Astrocyte of the hippocampus (primary cell): ENCODE measurements at regions not wholly inside any gene's neighbourhood (a gene's known extent, or its start where the extent isn't known, plus 50 kb on each side); places are given as distances from the start of the nearest gene placed in this dataset.
"Not testable (repeated sequence)": the region's sequence is repeated elsewhere in the genome, so short reads cannot be mapped to it uniquely, and the experiment has no call there.

Source experiments
- DNase-seq: peaks from one replicate; pipeline ENCODE4 v3.0.0; 2011; ENCODE audit warnings: low read depth, low spot score

GRCh38 chr6:115067690-115068447 is 725.0 kb upstream of the HS3ST5 start:
- DNase-seq, result no peak

GRCh38 chr6:115064680-115065079 is 721.9 kb upstream of the HS3ST5 start:
- no peak for DNase-seq

GRCh38 chr6:115060581-115060980 is 717.8 kb upstream of the HS3ST5 start:
- no peak for DNase-seq

GRCh38 chr6:115058414-115059211 is 715.8 kb upstream of the HS3ST5 start:
- no peak for DNase-seq

- DNase-seq, result no peak
These were observed 712.8 kb upstream of the HS3ST5 start for GRCh38 chr6:115055579-115055978.

- DNase-seq, result not testable (repeated sequence)
These were observed 711.4 kb upstream of the HS3ST5 start for GRCh38 chr6:115054242-115054641.

- no peak for DNase-seq
These were observed 710.5 kb upstream of the HS3ST5 start for GRCh38 chr6:115053169-115053860.

GRCh38 chr6:115016593-115016992 is 673.8 kb upstream of the HS3ST5 start:
- no peak for DNase-seq

GRCh38 chr6:115004982-115005381 is 662.2 kb upstream of the HS3ST5 start:
- no peak for DNase-seq

- no peak for DNase-seq
These were observed 661.4 kb upstream of the HS3ST5 start for GRCh38 chr6:115004204-115004603.

GRCh38 chr6:115001731-115002350 is 659.0 kb upstream of the HS3ST5 start:
- DNase-seq, result no peak

GRCh38 chr6:115000736-115001135 is 657.9 kb upstream of the HS3ST5 start:
- DNase-seq, result no peak

GRCh38 chr6:114998492-114998891 is 655.7 kb upstream of the HS3ST5 start:
- DNase-seq, result no peak

- no peak for DNase-seq
These were observed 655.0 kb upstream of the HS3ST5 start for GRCh38 chr6:114997813-114998292.

GRCh38 chr6:114995526-114995925 is 652.7 kb upstream of the HS3ST5 start:
- DNase-seq, result no peak

- DNase-seq, result no peak
These were observed 646.6 kb upstream of the HS3ST5 start for GRCh38 chr6:114989279-114989964.

GRCh38 chr6:114987281-114987680 is 644.5 kb upstream of the HS3ST5 start:
- DNase-seq, result no peak

GRCh38 chr6:114955363-114955762 is 612.5 kb upstream of the HS3ST5 start:
- no peak for DNase-seq

GRCh38 chr6:114952229-114952628 is 609.4 kb upstream of the HS3ST5 start:
- no peak for DNase-seq

- no peak for DNase-seq
These were observed 602.6 kb upstream of the HS3ST5 start for GRCh38 chr6:114945392-114945791.

GRCh38 chr6:114941078-114941477 is 598.3 kb upstream of the HS3ST5 start:
- peak; percentile 1 for DNase-seq
